Activated CD4-positive, alpha-beta memory T cell treated with anti-CD3 and anti-CD28 coated beads, Interleukin-2, amount 10 ng/mL, durations not matched to agents 7 days and 5 days (primary cell): ENCODE measurements at regions not wholly inside any gene's neighbourhood (a gene's known extent, or its start where the extent isn't known, plus 50 kb on each side); places are given as distances from the start of the nearest gene placed in this dataset.
A peak's percentile ranks its signal among the peaks of the same experiment; 100 is the strongest.

Experiments
- CTCF ChIA-PET: fragments of 350-600 bp; sonication (Branson Sonifier 250); formaldehyde crosslinking; loops from one replicate; lab custom pipeline; 2021; ENCODE audit warnings: antibody characterized with exemption, inconsistent platforms; lab: Charles Lee
- POLR2A ChIA-PET: fragments of 350-600 bp; sonication (Branson Sonifier 250); formaldehyde crosslinking; loops from one replicate; lab custom pipeline; 2021; ENCODE audit warnings: antibody characterized with exemption; lab: Charles Lee
- DNase-seq: peaks from one replicate; pipeline ENCODE4 v3.0.0-alpha.2; 2020
- H3K27ac Mint-ChIP-seq: one replicate; pipeline ENCODE4 v1.8.0; 2021; ENCODE audit warnings: mild to moderate bottlenecking, mixed read lengths
- H3K27me3 Mint-ChIP-seq: one replicate; pipeline ENCODE4 v1.8.0; 2021; ENCODE audit warnings: mixed read lengths
- H3K36me3 Mint-ChIP-seq: one replicate; pipeline ENCODE4 v1.8.0; 2021; ENCODE audit warnings: low read depth, mixed read lengths
- H3K4me1 Mint-ChIP-seq: one replicate; pipeline ENCODE4 v1.8.0; 2021; ENCODE audit warnings: mixed read lengths
- H3K4me3 Mint-ChIP-seq: one replicate; pipeline ENCODE4 v1.8.0; 2021; ENCODE audit warnings: mild to moderate bottlenecking, mixed read lengths
- H3K9me3 Mint-ChIP-seq: one replicate; pipeline ENCODE4 v1.8.0; 2021; ENCODE audit warnings: mixed read lengths

DNA sequence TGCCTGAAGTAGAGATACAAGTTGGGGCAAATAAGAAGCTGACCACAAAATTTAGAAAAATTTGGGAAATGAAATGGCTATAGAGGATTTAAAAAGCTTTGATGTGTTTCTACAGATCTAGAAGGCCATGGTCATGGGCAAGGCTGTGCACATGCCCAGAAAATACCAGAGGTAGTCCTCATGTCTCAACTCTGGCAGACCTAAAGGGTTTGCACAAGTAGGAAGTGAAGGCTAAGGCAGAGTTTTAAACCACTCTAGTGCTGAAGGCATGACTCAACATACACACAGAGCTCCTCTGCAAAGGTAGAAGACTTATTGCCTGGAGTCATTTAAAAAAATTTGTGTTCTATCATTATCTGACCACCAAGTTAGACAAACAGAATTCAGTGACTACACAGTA lies 364.6 kb downstream of the CCSER2 start:
- POLR2A ChIA-PET: no interaction called here
- CTCF ChIA-PET: no interaction called here
- Mint-ChIP-seq H3K27ac (no peak overlapping the region), H3K36me3 (no peaks in the 10 kb centered on the region), H3K4me1 (no peaks in the 10 kb centered on the region), H3K27me3 (peaks cover 4% of the 10 kb centered on the region), H3K9me3 (no peaks in the 10 kb centered on the region), H3K4me3 (no peak overlapping the region)
- no peak for DNase-seq

DNA sequence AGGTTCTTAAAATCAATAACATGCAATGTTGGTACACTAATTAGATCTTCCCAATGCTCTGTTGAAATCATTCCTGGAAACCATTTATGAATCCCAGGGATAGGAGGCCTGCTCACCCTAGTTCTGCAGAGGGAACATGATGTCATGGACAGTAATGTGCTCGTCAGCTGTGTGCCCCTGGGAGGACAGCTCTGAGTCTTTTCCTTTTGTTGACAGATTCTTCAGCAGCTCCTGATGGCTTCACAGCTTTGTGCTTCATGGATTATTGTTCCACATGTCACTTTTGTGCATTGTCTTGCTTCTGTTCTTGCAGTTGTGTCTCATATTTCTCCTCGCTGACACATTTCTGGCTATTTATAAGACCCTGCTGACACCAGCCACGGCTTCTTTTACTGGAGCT lies 367.5 kb downstream of the CCSER2 start:
- H3K4me1 Mint-ChIP-seq: no peaks in the 10 kb centered on the region
- H3K27ac Mint-ChIP-seq: no peak overlapping the region
- ChIA-PET CTCF (no interaction called here), POLR2A (no interaction called here)
- H3K36me3 Mint-ChIP-seq: no peaks in the 10 kb centered on the region
- peaks cover 4% of the 10 kb centered on the region for H3K27me3 Mint-ChIP-seq
- no peak for DNase-seq
- no peak overlapping the region for H3K4me3 Mint-ChIP-seq
- no peaks in the 10 kb centered on the region for H3K9me3 Mint-ChIP-seq

DNA sequence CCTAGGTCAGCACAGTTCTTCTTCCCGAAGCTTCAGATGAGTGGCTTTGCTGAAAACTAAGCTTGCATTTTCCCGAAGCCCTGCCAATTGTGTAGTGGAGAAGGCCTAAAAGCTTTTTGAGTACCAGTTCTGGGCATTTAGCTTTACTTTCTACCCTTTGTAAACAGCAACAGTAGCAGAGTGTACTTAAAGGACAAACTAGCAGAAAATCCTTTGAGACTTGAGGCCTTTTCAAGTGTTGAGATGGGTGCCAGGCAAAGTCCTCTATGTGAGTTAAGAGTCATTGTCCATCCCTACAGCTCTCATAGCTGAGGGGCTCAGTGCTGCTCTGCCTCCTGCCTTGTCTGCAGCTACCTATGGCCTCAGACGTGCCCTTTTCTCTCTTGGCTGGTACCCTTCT lies 368.2 kb downstream of the CCSER2 start:
- Mint-ChIP-seq H3K9me3 (no peaks in the 10 kb centered on the region), H3K4me1 (no peaks in the 10 kb centered on the region), H3K4me3 (no peak overlapping the region), H3K36me3 (no peaks in the 10 kb centered on the region), H3K27ac (no peak overlapping the region), H3K27me3 (peaks cover 4% of the 10 kb centered on the region)
- ChIA-PET POLR2A (no interaction called here), CTCF (no interaction called here)
- DNase-seq: no peak

DNA sequence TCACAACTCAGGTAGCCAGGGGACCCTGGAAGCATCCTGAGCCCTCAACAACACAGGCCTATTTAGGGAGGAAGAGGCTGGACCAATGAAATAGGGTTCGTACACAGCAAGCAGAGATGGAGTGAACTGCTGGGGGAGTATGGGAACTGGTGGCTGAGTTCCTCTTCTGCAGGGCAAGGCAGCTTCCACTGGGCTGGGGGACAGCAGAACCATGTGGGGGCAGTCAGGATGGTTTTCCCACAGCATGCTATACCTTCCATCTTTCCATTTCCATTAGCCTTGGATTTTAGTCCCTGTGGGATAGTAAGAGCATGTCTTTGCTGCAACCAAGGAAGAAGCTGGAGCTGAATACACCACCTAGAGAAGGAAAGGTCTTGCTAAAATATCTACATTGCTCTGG lies 370.6 kb downstream of the CCSER2 start:
- ChIA-PET POLR2A (interaction anchor here (1.1 kb wide), 1 partner anchor 38 kb away, joined by 3 read pairs; no protein-coding TSS in a partner anchor), CTCF (no interaction called here)
- no peaks in the 10 kb centered on the region for H3K4me1 Mint-ChIP-seq

DNA sequence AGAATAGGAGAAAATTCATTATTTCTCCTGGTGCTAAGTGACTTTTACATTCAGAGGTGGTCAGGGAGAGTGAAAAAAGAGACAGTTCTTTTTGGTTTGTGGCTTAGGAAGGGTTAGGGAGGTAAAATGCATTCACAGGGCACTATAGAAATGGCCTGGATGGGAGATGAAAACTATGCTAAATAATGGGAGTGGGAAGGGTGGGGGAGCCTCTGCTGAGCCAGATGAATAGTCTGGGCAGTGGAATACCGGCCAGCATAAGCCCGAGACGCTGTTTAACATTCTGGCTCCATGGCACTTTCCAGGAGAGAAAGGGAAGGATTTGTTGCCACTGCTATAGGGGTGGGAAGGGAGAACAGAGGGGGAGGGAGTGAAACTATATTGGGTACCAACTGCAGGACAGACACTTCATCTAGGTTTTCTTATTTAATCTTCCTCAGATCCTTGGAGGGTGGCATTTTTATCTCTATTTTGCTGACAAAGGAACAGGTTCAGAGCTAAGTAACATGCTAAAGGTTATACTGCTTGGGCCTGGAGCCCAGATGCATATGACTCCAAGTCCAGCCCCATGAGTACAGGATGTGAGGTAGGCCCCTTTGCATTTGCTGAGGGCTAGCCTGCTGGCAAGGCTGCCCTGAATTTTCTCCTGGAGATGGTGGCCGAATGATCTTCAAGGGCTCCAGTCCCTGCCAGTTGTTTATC lies 372.4 kb downstream of the CCSER2 start:
- no peaks in the 10 kb centered on the region for H3K4me1 Mint-ChIP-seq
- H3K36me3 Mint-ChIP-seq: no peaks in the 10 kb centered on the region
- no peaks in the 10 kb centered on the region for H3K27me3 Mint-ChIP-seq
- ChIA-PET POLR2A (no interaction called here), CTCF (no interaction called here)
- no peak for DNase-seq
- H3K27ac Mint-ChIP-seq: no peak overlapping the region
- H3K9me3 Mint-ChIP-seq: no peaks in the 10 kb centered on the region
- H3K4me3 Mint-ChIP-seq: no peak overlapping the region

More for the DNA sequence above, 370.6 kb downstream of the CCSER2 start:
- DNase-seq: no peak
- no peaks in the 10 kb centered on the region for H3K27me3 Mint-ChIP-seq
- H3K4me3 Mint-ChIP-seq: no peak overlapping the region
- H3K9me3 Mint-ChIP-seq: no peaks in the 10 kb centered on the region
- H3K27ac Mint-ChIP-seq: no peak overlapping the region
- no peaks in the 10 kb centered on the region for H3K36me3 Mint-ChIP-seq

DNA sequence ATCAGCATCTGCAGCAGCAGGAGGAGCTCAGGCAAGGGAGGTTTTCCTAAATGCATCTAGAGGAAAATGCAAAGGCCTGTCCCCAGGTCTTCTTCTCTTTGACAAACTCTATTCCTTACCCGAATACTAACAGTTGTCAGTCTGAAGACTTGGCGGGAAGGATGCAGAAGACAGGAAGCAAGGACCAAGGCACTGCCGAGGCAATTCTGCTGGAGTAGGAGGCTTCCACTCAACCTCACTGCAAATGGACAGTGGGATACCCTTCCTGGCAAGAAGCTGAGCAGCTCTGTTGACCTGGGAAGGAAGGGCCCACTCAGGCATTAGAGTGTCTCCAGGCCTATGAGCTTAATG lies 373.0 kb downstream of the CCSER2 start:
- POLR2A ChIA-PET: no interaction called here
- Mint-ChIP-seq H3K36me3 (no peaks in the 10 kb centered on the region), H3K4me1 (no peaks in the 10 kb centered on the region), H3K9me3 (no peaks in the 10 kb centered on the region), H3K27ac (no peak overlapping the region), H3K4me3 (no peak overlapping the region), H3K27me3 (no peaks in the 10 kb centered on the region)
- no peak for DNase-seq
- CTCF ChIA-PET: no interaction called here

DNA sequence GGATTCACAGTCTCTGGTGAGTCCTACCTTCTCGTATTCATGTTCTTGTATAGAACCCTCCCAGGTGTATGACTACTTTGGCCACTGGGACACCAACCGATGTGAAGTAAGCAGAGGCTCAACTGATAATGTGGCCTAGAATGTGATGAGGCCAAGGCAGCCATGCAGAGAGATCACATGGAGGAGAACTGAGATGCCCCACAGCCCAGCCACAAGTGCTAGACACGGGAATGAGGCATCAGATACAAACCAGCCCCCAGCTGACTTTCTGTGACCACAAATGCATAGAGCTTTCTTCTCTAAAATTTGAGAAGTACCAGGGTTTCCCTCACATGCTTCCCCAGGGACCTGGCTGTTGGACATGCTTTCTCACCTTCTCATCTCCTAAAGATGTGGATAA lies 375.7 kb downstream of the CCSER2 start:
- no peak overlapping the region for H3K27ac Mint-ChIP-seq
- H3K9me3 Mint-ChIP-seq: no peaks in the 10 kb centered on the region
- no peaks in the 10 kb centered on the region for H3K27me3 Mint-ChIP-seq
- H3K4me3 Mint-ChIP-seq: no peak overlapping the region
- POLR2A ChIA-PET: no interaction called here
- DNase-seq: no peak
- CTCF ChIA-PET: interaction anchor here (1.7 kb wide), 1 partner anchor 12 kb away, joined by 5 read pairs; no protein-coding TSS in a partner anchor
- H3K4me1 Mint-ChIP-seq: no peaks in the 10 kb centered on the region
- H3K36me3 Mint-ChIP-seq: no peaks in the 10 kb centered on the region

DNA sequence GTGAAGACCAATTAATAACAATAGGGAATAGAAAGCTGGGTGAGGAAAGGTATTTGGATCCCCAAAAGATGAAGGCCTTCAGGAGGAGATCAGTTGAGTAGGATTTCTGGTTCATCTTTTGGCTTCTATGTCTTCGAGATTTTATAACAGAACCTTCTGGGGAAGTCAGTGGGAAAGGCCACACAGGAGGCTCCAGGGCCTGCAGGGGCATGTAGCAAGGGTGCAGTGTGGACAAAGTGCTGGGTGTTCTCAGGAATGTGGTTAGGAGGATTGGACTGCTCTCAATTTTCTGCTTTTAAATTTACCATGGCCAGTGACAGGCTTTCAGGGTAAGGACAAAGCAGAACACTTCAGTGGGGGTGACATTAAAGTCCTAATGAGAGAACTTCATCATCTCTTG lies 378.0 kb downstream of the CCSER2 start:
- H3K4me3 Mint-ChIP-seq: no peak overlapping the region
- no peak for DNase-seq
- H3K36me3 Mint-ChIP-seq: no peaks in the 10 kb centered on the region
- ChIA-PET CTCF (no interaction called here), POLR2A (no interaction called here)
- no peaks in the 10 kb centered on the region for H3K9me3 Mint-ChIP-seq
- H3K4me1 Mint-ChIP-seq: no peaks in the 10 kb centered on the region
- H3K27ac Mint-ChIP-seq: no peak overlapping the region
- H3K27me3 Mint-ChIP-seq: peaks cover 2% of the 10 kb centered on the region

DNA sequence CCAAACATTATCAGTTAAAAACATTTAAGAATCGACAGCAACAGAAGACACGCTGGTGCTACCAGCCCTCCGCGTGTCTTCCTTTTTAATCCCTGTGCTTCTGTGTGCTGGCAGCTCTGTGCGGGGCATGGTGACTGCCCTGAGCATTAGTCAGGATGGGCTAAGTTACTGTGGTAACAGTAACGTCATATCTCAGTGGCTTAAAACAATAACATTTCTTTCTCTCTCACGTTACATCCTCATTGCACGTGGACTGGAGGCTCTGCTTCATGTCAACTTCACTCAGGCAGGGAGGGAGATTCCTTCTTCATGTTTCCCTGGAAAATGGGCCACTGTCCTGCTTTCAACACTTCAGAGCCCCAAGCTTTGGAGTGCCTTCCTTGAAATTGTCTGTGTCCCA lies 378.5 kb downstream of the CCSER2 start:
- POLR2A ChIA-PET: no interaction called here
- no peaks in the 10 kb centered on the region for H3K36me3 Mint-ChIP-seq
- H3K4me1 Mint-ChIP-seq: no peaks in the 10 kb centered on the region
- no peak overlapping the region for H3K27ac Mint-ChIP-seq
- no peaks in the 10 kb centered on the region for H3K9me3 Mint-ChIP-seq
- H3K4me3 Mint-ChIP-seq: no peak overlapping the region
- peaks cover 4% of the 10 kb centered on the region for H3K27me3 Mint-ChIP-seq
- CTCF ChIA-PET: interaction anchor here (1.4 kb wide), 1 partner anchor 9 kb away, joined by 4 read pairs; no protein-coding TSS in a partner anchor
- no peak for DNase-seq

DNA sequence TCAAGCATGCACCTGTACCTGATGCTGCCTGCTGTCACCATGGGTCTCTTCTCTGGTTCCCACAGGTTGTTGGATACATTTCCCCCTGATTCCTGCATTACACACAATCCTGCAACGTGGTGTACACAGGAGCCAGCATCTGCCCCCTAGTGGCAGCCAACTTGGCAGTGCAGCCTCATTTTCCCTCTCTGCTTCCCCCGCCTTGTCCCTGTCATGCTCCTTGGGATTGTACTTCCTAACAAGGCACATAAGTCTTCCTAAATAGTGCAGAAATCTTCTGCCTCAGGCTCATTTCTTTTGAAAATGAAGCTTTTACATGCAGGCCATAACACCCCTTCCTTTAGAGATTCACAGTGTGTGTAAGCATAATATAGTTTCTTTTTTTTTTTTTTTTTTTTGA lies 387.5 kb downstream of the CCSER2 start:
- ChIA-PET POLR2A (no interaction called here), CTCF (interaction anchor here (0.7 to 2.7 kb wide), 6 partner anchors 8 to 179 kb away, joined by 4 to 17 read pairs (median 4); no protein-coding TSS in a partner anchor)
- peaks cover 2% of the 10 kb centered on the region for H3K27me3 Mint-ChIP-seq
- no peak overlapping the region for H3K4me3 Mint-ChIP-seq
- no peaks in the 10 kb centered on the region for H3K9me3 Mint-ChIP-seq
- peak; percentile 20 for DNase-seq
- no peaks in the 10 kb centered on the region for H3K36me3 Mint-ChIP-seq
- H3K4me1 Mint-ChIP-seq: no peaks in the 10 kb centered on the region
- no peak overlapping the region for H3K27ac Mint-ChIP-seq

DNA sequence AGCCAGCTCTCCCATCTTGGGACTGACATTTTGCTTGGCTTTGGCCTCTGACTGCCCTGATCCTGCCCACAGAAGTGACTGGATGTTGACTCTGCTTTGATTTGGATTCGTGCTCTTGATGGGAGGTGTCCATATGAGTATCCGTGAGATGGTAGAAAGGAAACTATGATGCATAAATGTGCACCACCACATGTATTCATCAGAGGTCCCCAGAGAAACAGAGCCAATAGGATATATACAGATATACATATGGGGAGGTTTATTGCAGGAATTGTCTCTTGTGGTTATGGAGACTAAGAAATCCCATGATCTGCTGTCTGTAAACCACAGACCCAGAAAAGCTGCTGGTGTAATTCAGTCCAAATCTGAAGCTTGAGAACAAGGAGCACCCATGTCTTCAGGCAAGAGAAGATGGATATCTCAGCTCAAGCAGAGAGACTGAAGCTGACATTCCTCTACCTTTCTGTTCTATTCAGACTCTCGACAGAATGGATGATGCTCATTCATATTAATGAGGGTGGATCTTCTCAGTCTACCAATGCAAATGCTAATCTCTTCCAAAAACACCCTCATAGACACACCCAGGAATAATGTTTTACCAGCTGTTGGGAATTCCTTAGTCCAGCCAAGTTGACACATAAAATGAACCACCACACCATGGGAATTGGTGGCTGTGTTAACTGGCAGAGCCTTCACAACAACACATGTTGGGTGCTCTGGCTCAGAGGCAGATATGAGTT lies 390.7 kb downstream of the CCSER2 start:
- POLR2A ChIA-PET: no interaction called here

DNA sequence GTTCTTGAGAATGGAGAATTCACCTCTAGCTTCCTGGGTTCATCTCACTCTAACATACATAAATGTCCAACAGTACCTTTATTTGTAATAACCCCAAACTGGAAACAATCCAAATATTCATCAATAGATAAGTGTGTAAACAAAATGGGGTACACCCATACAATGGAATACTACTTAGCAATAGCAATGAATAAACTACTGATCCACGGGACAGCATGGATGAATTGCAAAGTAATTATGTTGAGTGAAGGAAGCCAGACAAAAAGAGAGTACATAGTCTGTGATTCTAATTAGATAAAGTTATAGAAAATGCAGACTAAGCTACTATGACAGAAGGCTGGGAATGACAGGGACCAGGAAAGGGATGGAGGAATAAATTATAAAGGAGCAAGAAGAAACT lies 391.3 kb downstream of the CCSER2 start:
- no peak for DNase-seq
- H3K36me3 Mint-ChIP-seq: no peaks in the 10 kb centered on the region
- H3K27ac Mint-ChIP-seq: no peak overlapping the region
- H3K9me3 Mint-ChIP-seq: no peaks in the 10 kb centered on the region
- CTCF ChIA-PET: interaction anchor here (1.5 kb wide), 1 partner anchor 180 kb away, joined by 3 read pairs; no protein-coding TSS in a partner anchor
- H3K4me1 Mint-ChIP-seq: no peaks in the 10 kb centered on the region
- POLR2A ChIA-PET: no interaction called here
- H3K4me3 Mint-ChIP-seq: no peak overlapping the region
- no peaks in the 10 kb centered on the region for H3K27me3 Mint-ChIP-seq

More for the DNA sequence above, 390.7 kb downstream of the CCSER2 start:
- CTCF ChIA-PET: interaction anchor here (1.5 kb wide), 1 partner anchor 179 kb away, joined by 3 read pairs; no protein-coding TSS in a partner anchor
- H3K4me1 Mint-ChIP-seq: no peaks in the 10 kb centered on the region
- DNase-seq: no peak
- H3K27me3 Mint-ChIP-seq: no peaks in the 10 kb centered on the region
- no peaks in the 10 kb centered on the region for H3K36me3 Mint-ChIP-seq
- no peaks in the 10 kb centered on the region for H3K9me3 Mint-ChIP-seq
- H3K27ac Mint-ChIP-seq: no peak overlapping the region
- H3K4me3 Mint-ChIP-seq: no peak overlapping the region

DNA sequence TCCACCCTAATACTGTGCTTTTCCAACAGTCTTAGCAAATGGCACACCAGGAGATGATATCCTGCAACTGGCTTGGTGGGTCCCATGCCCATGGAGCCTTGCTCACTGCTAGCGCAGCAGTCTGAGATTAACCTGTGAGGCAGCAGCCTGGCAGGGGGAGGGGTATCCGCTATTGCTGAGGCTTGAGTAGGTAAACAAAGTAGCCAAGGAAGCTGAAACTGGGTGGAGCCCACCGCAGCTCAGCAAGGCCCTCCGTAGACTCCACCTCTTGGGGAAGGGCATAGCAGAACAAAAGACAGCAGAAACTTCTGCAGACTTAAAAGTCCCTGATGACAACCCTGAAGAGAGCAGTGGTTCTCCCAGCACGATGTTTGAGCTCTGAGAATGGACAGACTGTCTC lies 399.0 kb downstream of the CCSER2 start:
- ChIA-PET POLR2A (no interaction called here), CTCF (no interaction called here)

More for the DNA sequence above, 399.0 kb downstream of the CCSER2 start:
- DNase-seq: no peak
- Mint-ChIP-seq H3K9me3 (no peaks in the 10 kb centered on the region), H3K4me1 (no peaks in the 10 kb centered on the region), H3K36me3 (no peaks in the 10 kb centered on the region), H3K27ac (no peak overlapping the region), H3K4me3 (no peak overlapping the region), H3K27me3 (peaks cover 3% of the 10 kb centered on the region)
